HEK293 (cell line): ENCODE measurements at regions not wholly inside any gene's neighbourhood (a gene's known extent, or its start where the extent isn't known, plus 50 kb on each side); places are given as distances from the start of the nearest gene placed in this dataset.

Source experiments
- CTCF ChIA-PET: fragments of 350-600 bp; formaldehyde crosslinking; extraction: SDS; loops from one replicate; lab custom pipeline; 2021; ENCODE audit warnings: antibody characterized with exemption; lab: Yijun Ruan, JAX
- POLR2A ChIA-PET: fragments of 300-600 bp; formaldehyde crosslinking; extraction: SDS; loops from one replicate; lab custom pipeline; 2020; ENCODE audit warnings: antibody characterized with exemption, inconsistent platforms; lab: Yijun Ruan, JAX
- H3K27ac ChIP-seq: fragments of 200-500 bp; sonication (Bioruptor generic); 2 replicates; pipeline ENCODE4 v1.5.1; 2014; ENCODE audit warnings: low read depth, low read length, control low read depth, inconsistent platforms; ENCODE audit errors: extremely low read depth
- H3K36me3 ChIP-seq, 2 experiments: fragments of 200-500 bp in 1 of 2; sonication (Bioruptor generic) in 1 of 2; 1 replicate in 1 of 2; 2 replicates in 1 of 2; pipeline ENCODE4 v1.5.1; 2014 to 2017; ENCODE audit warnings: inconsistent platforms in 2 of 2, low read length in 2 of 2; ENCODE audit not compliant: control insufficient read depth in 2 of 2, insufficient read depth in 1 of 2
- H3K4me1 ChIP-seq: fragments of 200-500 bp; sonication (Bioruptor generic); 2 replicates; pipeline ENCODE4 v1.5.1; 2014; ENCODE audit warnings: mild to moderate bottlenecking, low read length, inconsistent platforms; ENCODE audit not compliant: control insufficient read depth, insufficient read depth
- H3K4me3 ChIP-seq: 2 replicates; pipeline ENCODE4 v1.5.1; 2011; ENCODE audit warnings: low read depth, mild to moderate bottlenecking, control low read depth, low read length, moderate library complexity
- H3K9me3 ChIP-seq: fragments of 200-500 bp; sonication (Bioruptor generic); 2 replicates; pipeline ENCODE4 v1.5.1; 2014; ENCODE audit warnings: low read depth, low read length, inconsistent platforms; ENCODE audit not compliant: control insufficient read depth, insufficient read depth
- BCL11B ChIP-seq: fragments of 450-650 bp; formaldehyde crosslinking; IDR thresholded peaks from 2 replicates; pipeline ENCODE4 v1.5.1; 2016; ENCODE audit warnings: low read depth, missing biosample characterization, missing genetic modification characterization
- HOXC10 ChIP-seq: sonication (generic); formaldehyde crosslinking; IDR thresholded peaks from 2 replicates; pipeline ENCODE4 v1.8.1; 2023; ENCODE audit warnings: mild to moderate bottlenecking, missing genetic modification reagents
- KLF10 ChIP-seq: fragments of 450-650 bp; IDR thresholded peaks from 2 replicates; pipeline ENCODE4 v1.5.1; 2018; ENCODE audit warnings: missing biosample characterization, mild to moderate bottlenecking, missing genetic modification characterization
- MYNN ChIP-seq: fragments of 450-650 bp; formaldehyde crosslinking; IDR thresholded peaks from 2 replicates; pipeline ENCODE4 v1.5.1; 2016; ENCODE audit warnings: missing biosample characterization, missing genetic modification characterization, borderline replicate concordance
- MZF1 ChIP-seq: fragments of 450-650 bp; formaldehyde crosslinking; IDR thresholded peaks from 2 replicates; pipeline ENCODE4 v1.5.1; 2017; ENCODE audit warnings: missing biosample characterization, missing genetic modification characterization, borderline replicate concordance
- PRDM1 ChIP-seq: fragments of 450-650 bp; formaldehyde crosslinking; IDR thresholded peaks from 2 replicates; pipeline ENCODE4; 2016; ENCODE audit warnings: missing biosample characterization, missing genetic modification characterization
- SP7 ChIP-seq: fragments of 450-650 bp; formaldehyde crosslinking; IDR thresholded peaks from 2 replicates; pipeline ENCODE4 v1.5.1; 2016; ENCODE audit warnings: missing biosample characterization, missing genetic modification characterization
- TRIM28 ChIP-seq: IDR thresholded peaks from 2 replicates; pipeline ENCODE4 v1.6.1; 2011; ENCODE audit warnings: low read length, control low read depth, borderline replicate concordance
- YY2 ChIP-seq: fragments of 450-650 bp; formaldehyde crosslinking; IDR thresholded peaks from 2 replicates; pipeline ENCODE4 v1.5.1; 2016; ENCODE audit warnings: missing biosample characterization, missing genetic modification characterization
- ZIC2 ChIP-seq: fragments of 450-650 bp; formaldehyde crosslinking; IDR thresholded peaks from 2 replicates; pipeline ENCODE4 v1.5.1; 2016; ENCODE audit warnings: missing biosample characterization, missing genetic modification characterization
- ZNF10 ChIP-seq: fragments of 450-650 bp; formaldehyde crosslinking; IDR thresholded peaks from 2 replicates; pipeline ENCODE4 v1.5.1; 2017; ENCODE audit warnings: missing biosample characterization, missing genetic modification characterization
- ZNF155 ChIP-seq: fragments of 450-650 bp; formaldehyde crosslinking; IDR thresholded peaks from 2 replicates; pipeline ENCODE4 v1.5.1; 2016; ENCODE audit warnings: missing biosample characterization, missing genetic modification characterization
- ZNF24 ChIP-seq: fragments of 450-650 bp; formaldehyde crosslinking; IDR thresholded peaks from 2 replicates; pipeline ENCODE4 v1.5.1; 2016; ENCODE audit warnings: missing biosample characterization, missing genetic modification characterization
- ZNF473 ChIP-seq: fragments of 450-650 bp; formaldehyde crosslinking; IDR thresholded peaks from 2 replicates; pipeline ENCODE4 v1.5.1; 2017; ENCODE audit warnings: missing biosample characterization, missing genetic modification characterization
- ZNF624 ChIP-seq: fragments of 450-650 bp; formaldehyde crosslinking; IDR thresholded peaks from 2 replicates; pipeline ENCODE4 v1.5.1; 2017; ENCODE audit warnings: missing biosample characterization, missing genetic modification characterization
- ZNF629 ChIP-seq: fragments of 450-650 bp; formaldehyde crosslinking; IDR thresholded peaks from 2 replicates; pipeline ENCODE4 v1.5.1; 2017; ENCODE audit warnings: missing biosample characterization, missing genetic modification characterization
- ZNF747 ChIP-seq: fragments of 450-650 bp; formaldehyde crosslinking; IDR thresholded peaks from 2 replicates; pipeline ENCODE4 v1.5.1; 2016; ENCODE audit warnings: missing biosample characterization, missing genetic modification characterization
- ZNF792 ChIP-seq: fragments of 450-650 bp; formaldehyde crosslinking; IDR thresholded peaks from 2 replicates; pipeline ENCODE4 v1.5.1; 2016; ENCODE audit warnings: missing biosample characterization, missing genetic modification characterization
- ZNF843 ChIP-seq: fragments of 450-650 bp; formaldehyde crosslinking; IDR thresholded peaks from 2 replicates; pipeline ENCODE4 v1.5.1; 2016; ENCODE audit warnings: missing biosample characterization, missing genetic modification characterization
- TF ChIP-seq, protein P1 (sequence below): fragments of 450-650 bp; formaldehyde crosslinking; IDR thresholded peaks from 2 replicates; pipeline ENCODE4 v1.5.1; 2016; ENCODE audit warnings: missing biosample characterization, missing genetic modification characterization
- TF ChIP-seq, protein P2 (sequence below): fragments of 450-650 bp; formaldehyde crosslinking; IDR thresholded peaks from 2 replicates; pipeline ENCODE4 v1.5.1; 2016; ENCODE audit warnings: missing biosample characterization, missing genetic modification characterization
- TF ChIP-seq, protein P3 (sequence below): fragments of 450-650 bp; IDR thresholded peaks from 2 replicates; pipeline ENCODE4 v1.5.1; 2018; ENCODE audit warnings: missing biosample characterization, missing genetic modification characterization
- TF ChIP-seq, protein P4 (sequence below): fragments of 450-650 bp; formaldehyde crosslinking; IDR thresholded peaks from 2 replicates; pipeline ENCODE4 v1.5.1; 2016; ENCODE audit warnings: missing biosample characterization, missing genetic modification characterization
- TF ChIP-seq, protein P5 (sequence below): IDR thresholded peaks from 2 replicates; pipeline ENCODE4 v1.6.1; 2011; ENCODE audit warnings: mild to moderate bottlenecking, low read depth, low read length, borderline replicate concordance

DNA sequence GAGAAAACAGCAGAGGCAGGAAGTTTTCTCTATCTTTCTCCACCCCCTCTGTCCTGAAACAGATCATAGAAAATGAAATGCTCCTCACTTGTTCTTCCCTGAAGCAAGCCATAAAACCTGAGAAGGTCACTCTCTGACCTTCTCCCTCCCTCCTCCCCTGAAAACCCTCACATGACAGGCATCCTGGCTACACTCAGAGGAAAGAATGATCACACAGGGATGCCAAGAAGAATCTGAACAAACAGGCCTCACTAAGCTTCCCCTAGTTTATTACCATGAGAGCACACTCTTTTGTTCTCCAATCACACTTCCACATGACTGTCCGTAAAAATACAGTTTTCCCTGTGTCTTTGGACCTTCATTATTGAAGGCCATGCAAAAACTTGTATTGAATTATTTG lies 300.1 kb downstream of the BUD13 start:
- ChIA-PET CTCF (interaction anchor here (1.0 to 1.2 kb wide), 3 partner anchors 27 to 192 kb away, joined by 3 to 4 read pairs (median 3); no protein-coding TSS in a partner anchor), POLR2A (no interaction called here)
- H3K9me3 ChIP-seq = no peaks in the 10 kb centered on the region
- no peaks in the 10 kb centered on the region for H3K4me1 ChIP-seq
- H3K27ac ChIP-seq = no peak overlapping the region
- H3K4me3 ChIP-seq = no peak overlapping the region
- no peaks in the 10 kb centered on the region for H3K36me3 ChIP-seq
- TF ChIP-seq, protein P1, sequence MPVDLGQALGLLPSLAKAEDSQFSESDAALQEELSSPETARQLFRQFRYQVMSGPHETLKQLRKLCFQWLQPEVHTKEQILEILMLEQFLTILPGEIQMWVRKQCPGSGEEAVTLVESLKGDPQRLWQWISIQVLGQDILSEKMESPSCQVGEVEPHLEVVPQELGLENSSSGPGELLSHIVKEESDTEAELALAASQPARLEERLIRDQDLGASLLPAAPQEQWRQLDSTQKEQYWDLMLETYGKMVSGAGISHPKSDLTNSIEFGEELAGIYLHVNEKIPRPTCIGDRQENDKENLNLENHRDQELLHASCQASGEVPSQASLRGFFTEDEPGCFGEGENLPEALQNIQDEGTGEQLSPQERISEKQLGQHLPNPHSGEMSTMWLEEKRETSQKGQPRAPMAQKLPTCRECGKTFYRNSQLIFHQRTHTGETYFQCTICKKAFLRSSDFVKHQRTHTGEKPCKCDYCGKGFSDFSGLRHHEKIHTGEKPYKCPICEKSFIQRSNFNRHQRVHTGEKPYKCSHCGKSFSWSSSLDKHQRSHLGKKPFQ (tag by site-specific recombination) = no peak
- TF ChIP-seq YY2 (tag by site-specific recombination) (no peak), ZNF473 (tag by site-specific recombination) (no peak), KLF10 (tag by site-specific recombination) (no peak), ZNF155 (tag by site-specific recombination) (no peak), BCL11B (tag by site-specific recombination) (no peak), HOXC10 (CRISPR knock-in tag) (no peak), ZNF10 (no peak), TRIM28 (no peak), ZIC2 (tag by site-specific recombination) (no peak), ZNF24 (tag by site-specific recombination) (no peak), ZNF624 (tag by site-specific recombination) (no peak), ZNF843 (no peak)
- TF ChIP-seq, protein P2, sequence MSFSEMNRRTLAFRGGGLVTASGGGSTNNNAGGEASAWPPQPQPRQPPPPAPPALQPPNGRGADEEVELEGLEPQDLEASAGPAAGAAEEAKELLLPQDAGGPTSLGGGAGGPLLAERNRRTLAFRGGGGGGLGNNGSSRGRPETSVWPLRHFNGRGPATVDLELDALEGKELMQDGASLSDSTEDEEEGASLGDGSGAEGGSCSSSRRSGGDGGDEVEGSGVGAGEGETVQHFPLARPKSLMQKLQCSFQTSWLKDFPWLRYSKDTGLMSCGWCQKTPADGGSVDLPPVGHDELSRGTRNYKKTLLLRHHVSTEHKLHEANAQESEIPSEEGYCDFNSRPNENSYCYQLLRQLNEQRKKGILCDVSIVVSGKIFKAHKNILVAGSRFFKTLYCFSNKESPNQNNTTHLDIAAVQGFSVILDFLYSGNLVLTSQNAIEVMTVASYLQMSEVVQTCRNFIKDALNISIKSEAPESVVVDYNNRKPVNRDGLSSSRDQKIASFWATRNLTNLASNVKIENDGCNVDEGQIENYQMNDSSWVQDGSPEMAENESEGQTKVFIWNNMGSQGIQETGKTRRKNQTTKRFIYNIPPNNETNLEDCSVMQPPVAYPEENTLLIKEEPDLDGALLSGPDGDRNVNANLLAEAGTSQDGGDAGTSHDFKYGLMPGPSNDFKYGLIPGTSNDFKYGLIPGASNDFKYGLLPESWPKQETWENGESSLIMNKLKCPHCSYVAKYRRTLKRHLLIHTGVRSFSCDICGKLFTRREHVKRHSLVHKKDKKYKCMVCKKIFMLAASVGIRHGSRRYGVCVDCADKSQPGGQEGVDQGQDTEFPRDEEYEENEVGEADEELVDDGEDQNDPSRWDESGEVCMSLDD (tag by site-specific recombination) = no peak
- TF ChIP-seq, protein P3, sequence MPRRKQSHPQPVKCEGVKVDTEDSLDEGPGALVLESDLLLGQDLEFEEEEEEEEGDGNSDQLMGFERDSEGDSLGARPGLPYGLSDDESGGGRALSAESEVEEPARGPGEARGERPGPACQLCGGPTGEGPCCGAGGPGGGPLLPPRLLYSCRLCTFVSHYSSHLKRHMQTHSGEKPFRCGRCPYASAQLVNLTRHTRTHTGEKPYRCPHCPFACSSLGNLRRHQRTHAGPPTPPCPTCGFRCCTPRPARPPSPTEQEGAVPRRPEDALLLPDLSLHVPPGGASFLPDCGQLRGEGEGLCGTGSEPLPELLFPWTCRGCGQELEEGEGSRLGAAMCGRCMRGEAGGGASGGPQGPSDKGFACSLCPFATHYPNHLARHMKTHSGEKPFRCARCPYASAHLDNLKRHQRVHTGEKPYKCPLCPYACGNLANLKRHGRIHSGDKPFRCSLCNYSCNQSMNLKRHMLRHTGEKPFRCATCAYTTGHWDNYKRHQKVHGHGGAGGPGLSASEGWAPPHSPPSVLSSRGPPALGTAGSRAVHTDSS (tag by site-specific recombination) = no peak
- TF ChIP-seq, protein P4, sequence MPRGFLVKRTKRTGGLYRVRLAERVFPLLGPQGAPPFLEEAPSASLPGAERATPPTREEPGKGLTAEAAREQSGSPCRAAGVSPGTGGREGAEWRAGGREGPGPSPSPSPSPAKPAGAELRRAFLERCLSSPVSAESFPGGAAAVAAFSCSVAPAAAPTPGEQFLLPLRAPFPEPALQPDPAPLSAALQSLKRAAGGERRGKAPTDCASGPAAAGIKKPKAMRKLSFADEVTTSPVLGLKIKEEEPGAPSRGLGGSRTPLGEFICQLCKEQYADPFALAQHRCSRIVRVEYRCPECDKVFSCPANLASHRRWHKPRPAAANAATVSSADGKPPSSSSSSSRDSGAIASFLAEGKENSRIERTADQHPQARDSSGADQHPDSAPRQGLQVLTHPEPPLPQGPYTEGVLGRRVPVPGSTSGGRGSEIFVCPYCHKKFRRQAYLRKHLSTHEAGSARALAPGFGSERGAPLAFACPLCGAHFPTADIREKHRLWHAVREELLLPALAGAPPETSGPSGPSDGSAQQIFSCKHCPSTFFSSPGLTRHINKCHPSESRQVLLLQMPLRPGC (tag by site-specific recombination) = no peak
- TF ChIP-seq, protein P5, sequence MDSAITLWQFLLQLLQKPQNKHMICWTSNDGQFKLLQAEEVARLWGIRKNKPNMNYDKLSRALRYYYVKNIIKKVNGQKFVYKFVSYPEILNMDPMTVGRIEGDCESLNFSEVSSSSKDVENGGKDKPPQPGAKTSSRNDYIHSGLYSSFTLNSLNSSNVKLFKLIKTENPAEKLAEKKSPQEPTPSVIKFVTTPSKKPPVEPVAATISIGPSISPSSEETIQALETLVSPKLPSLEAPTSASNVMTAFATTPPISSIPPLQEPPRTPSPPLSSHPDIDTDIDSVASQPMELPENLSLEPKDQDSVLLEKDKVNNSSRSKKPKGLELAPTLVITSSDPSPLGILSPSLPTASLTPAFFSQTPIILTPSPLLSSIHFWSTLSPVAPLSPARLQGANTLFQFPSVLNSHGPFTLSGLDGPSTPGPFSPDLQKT = no peak

DNA sequence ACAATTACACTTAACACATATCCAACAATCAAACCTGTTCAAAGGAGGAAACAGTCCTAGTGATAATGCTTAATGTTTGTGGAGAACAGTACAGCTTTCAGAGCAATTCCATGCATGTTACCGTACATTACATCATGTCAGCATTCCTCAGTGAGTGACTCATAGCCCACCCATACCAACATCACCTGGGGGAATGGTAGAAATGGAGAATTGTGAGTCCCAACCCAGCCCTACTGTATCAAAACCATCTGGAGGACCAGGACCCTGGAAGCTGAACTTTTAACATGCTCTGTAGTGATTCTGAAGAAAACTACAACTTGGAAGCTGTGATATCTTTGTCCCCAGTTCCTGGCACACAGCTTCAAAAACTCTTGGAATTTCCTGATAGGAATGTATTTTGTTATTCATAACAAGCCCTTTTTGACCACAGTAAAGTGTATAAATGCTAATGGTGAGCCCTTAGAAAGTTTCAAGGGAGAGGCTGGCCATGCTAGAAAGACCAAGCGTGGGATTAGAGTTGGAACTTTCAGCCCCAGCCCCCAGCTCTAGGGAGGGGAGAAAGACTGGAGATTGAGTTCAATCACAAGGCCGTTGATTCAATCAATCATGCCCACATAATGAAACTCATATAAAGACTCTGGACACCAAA lies 301.1 kb downstream of the BUD13 start:
- POLR2A ChIA-PET = no interaction called here
- H3K27ac ChIP-seq = no peak overlapping the region
- CTCF ChIA-PET = interaction anchor here (0.8 to 1.0 kb wide), 3 partner anchors 27 to 170 kb away, joined by 3 to 4 read pairs (median 4); no protein-coding TSS in a partner anchor
- TF ChIP-seq SP7 (tag by site-specific recombination) = peak; percentile 40; the same call in 1 of the 2 replicates
- no peak for TF ChIP-seq ZNF747 (tag by site-specific recombination)
- TF ChIP-seq MYNN = no peak
- TF ChIP-seq PRDM1 = no peak
- TF ChIP-seq ZNF792 (tag by site-specific recombination) = no peak
- no peak for TF ChIP-seq MZF1 (tag by site-specific recombination)
- peak; percentile 18; the same call in 1 of the 2 replicates for TF ChIP-seq ZNF629

More for the DNA sequence above, 301.1 kb downstream of the BUD13 start:
- H3K9me3 ChIP-seq = no peaks in the 10 kb centered on the region
- H3K36me3 ChIP-seq = no peaks in the 10 kb centered on the region
- no peak overlapping the region for H3K4me3 ChIP-seq
- no peaks in the 10 kb centered on the region for H3K4me1 ChIP-seq
